ENCODE measurements at regions not wholly inside any gene's neighbourhood (a gene's known extent, or its start where the extent isn't known, plus 50 kb on each side); places are given as distances from the start of the nearest gene placed in this dataset.

GRCh38 chr5:15263406-15263805, 236.6 kb upstream of the FBXL7 start:
- Histone ChIP-seq H3K9me1 (ENCODE audit: control insufficient read depth, extremely low read depth, insufficient read depth, low read length) (no peaks in the 10 kb centered on the region), H3K27ac (ENCODE audit: control insufficient read depth, insufficient read depth, low read length) (no peak overlapping the region), H3K4me1 (ENCODE audit: control insufficient read depth, extremely low read depth, insufficient read depth, low read length) (no peaks in the 10 kb centered on the region), H3K9ac (ENCODE audit: control insufficient read depth, extremely low read depth, insufficient read depth, low read length) (no peak overlapping the region), H3K4me2 (ENCODE audit: control insufficient read depth, extremely low read depth, insufficient read depth, low read depth, low read length) (no peak overlapping the region), H2AFZ (ENCODE audit: control insufficient read depth, low read length) (no peak overlapping the region), H3K79me2 (ENCODE audit: control insufficient read depth, insufficient read depth, low read length) (no peaks in the 10 kb centered on the region), H3K4me3 (ENCODE audit: control insufficient read depth in 2 of 3, extremely low read depth in 1 of 3, insufficient read depth in 2 of 3, low read depth in 1 of 3, low read length in 3 of 3) (no peak overlapping the region), H3K27me3 (ENCODE audit: control insufficient read depth, extremely low read depth, insufficient read depth, low read length) (no peaks in the 10 kb centered on the region), H3K36me3 (ENCODE audit: control insufficient read depth in 2 of 2, extremely low read depth in 1 of 2, insufficient read depth in 2 of 2, low read length in 2 of 2) (no peaks in the 10 kb centered on the region), H4K20me1 (ENCODE audit: control insufficient read depth, extremely low read depth, insufficient read depth, low read length) (no peaks in the 10 kb centered on the region), H3K9me3 (ENCODE audit: control insufficient read depth, low read depth, low read length) (no peaks in the 10 kb centered on the region)
- no peak for FAIRE-seq
- no peak for DNase-seq (ENCODE audit: low read depth, low spot score)
- TF ChIP-seq, protein P1, sequence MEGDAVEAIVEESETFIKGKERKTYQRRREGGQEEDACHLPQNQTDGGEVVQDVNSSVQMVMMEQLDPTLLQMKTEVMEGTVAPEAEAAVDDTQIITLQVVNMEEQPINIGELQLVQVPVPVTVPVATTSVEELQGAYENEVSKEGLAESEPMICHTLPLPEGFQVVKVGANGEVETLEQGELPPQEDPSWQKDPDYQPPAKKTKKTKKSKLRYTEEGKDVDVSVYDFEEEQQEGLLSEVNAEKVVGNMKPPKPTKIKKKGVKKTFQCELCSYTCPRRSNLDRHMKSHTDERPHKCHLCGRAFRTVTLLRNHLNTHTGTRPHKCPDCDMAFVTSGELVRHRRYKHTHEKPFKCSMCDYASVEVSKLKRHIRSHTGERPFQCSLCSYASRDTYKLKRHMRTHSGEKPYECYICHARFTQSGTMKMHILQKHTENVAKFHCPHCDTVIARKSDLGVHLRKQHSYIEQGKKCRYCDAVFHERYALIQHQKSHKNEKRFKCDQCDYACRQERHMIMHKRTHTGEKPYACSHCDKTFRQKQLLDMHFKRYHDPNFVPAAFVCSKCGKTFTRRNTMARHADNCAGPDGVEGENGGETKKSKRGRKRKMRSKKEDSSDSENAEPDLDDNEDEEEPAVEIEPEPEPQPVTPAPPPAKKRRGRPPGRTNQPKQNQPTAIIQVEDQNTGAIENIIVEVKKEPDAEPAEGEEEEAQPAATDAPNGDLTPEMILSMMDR (optimal IDR thresholded peaks at IDR 0.05 in 1 of 3, IDR thresholded peaks at IDR 0.05 in 1 of 3, conservative IDR thresholded peaks at IDR 0.05 in 1 of 3; ENCODE audit: extremely low read depth in 1 of 3, insufficient read depth in 2 of 3, low read length in 3 of 3) = no peak
- TF ChIP-seq EZH2 (IDR thresholded peaks at IDR 0.05; ENCODE audit: low read length) = no peak
- dilution Hi-C loops (cut with MboI; ENCODE audit: extremely low pct_ligation_motif_present, low sequenced_read_pairs) = no loop called here

DNA sequence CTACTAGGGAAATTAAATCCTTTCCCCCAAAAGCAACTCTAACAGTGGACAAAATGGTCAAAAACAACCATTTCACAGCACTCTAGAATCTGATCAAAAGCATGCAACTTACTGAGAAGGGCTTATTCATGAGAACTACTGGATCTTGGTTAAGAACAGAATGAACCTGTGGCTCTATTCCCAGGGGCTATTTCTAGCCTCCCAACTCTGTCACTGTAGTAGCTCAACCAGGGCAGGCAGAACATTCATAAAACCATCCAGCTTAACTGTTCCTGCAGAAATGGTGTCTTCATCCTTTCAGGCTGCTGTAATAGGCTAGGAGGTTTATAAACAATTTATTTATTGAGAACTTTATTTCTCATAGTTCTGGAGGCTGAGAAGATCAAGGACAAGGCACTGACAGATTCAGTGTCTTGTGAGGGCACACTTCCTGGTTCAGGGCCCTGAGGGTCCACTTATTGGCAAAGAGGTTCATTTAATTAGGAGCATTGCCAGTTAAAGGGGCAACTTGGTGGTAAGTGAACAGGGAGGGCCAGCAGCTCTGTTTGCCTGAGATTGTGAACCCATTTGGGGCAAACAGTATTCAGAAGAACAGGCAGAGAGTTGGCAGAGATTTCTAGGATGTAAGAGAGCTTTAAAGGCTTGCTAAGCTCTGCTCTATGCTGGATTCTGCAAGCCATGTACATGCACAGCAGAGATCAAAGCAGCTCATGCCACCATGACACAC, 238.5 kb upstream of the FBXL7 start:
- H2AFZ ChIP-seq (ENCODE audit: control insufficient read depth, low read length) = no peak overlapping the region
- no peak overlapping the region for H3K9ac ChIP-seq (ENCODE audit: control insufficient read depth, extremely low read depth, insufficient read depth, low read length)
- no peaks in the 10 kb centered on the region for H3K27me3 ChIP-seq (ENCODE audit: control insufficient read depth, extremely low read depth, insufficient read depth, low read length)
- TF ChIP-seq, protein P1 (optimal IDR thresholded peaks at IDR 0.05 in 1 of 3, IDR thresholded peaks at IDR 0.05 in 1 of 3, conservative IDR thresholded peaks at IDR 0.05 in 1 of 3; ENCODE audit: extremely low read depth in 1 of 3, insufficient read depth in 2 of 3, low read length in 3 of 3) = no peak
- no peak for TF ChIP-seq EZH2 (IDR thresholded peaks at IDR 0.05; ENCODE audit: low read length)
- no peak overlapping the region for H3K4me2 ChIP-seq (ENCODE audit: control insufficient read depth, extremely low read depth, insufficient read depth, low read depth, low read length)
- FAIRE-seq = no peak
- H3K27ac ChIP-seq (ENCODE audit: control insufficient read depth, insufficient read depth, low read length) = no peak overlapping the region
- no peaks in the 10 kb centered on the region for H3K36me3 ChIP-seq (ENCODE audit: control insufficient read depth in 2 of 2, extremely low read depth in 1 of 2, insufficient read depth in 2 of 2, low read length in 2 of 2)
- no peaks in the 10 kb centered on the region for H3K9me1 ChIP-seq (ENCODE audit: control insufficient read depth, extremely low read depth, insufficient read depth, low read length)
- H3K9me3 ChIP-seq (ENCODE audit: control insufficient read depth, low read depth, low read length) = no peaks in the 10 kb centered on the region
- no peaks in the 10 kb centered on the region for H4K20me1 ChIP-seq (ENCODE audit: control insufficient read depth, extremely low read depth, insufficient read depth, low read length)
- no peaks in the 10 kb centered on the region for H3K4me1 ChIP-seq (ENCODE audit: control insufficient read depth, extremely low read depth, insufficient read depth, low read length)
- DNase-seq (ENCODE audit: low read depth, low spot score) = no peak
- H3K79me2 ChIP-seq (ENCODE audit: control insufficient read depth, insufficient read depth, low read length) = no peaks in the 10 kb centered on the region
- no peak overlapping the region for H3K4me3 ChIP-seq (ENCODE audit: control insufficient read depth in 2 of 3, extremely low read depth in 1 of 3, insufficient read depth in 2 of 3, low read depth in 1 of 3, low read length in 3 of 3)
- dilution Hi-C loops (cut with MboI; ENCODE audit: extremely low pct_ligation_motif_present, low sequenced_read_pairs) = no loop called here
